DND-41 (cell line): ENCODE measurements at regions not wholly inside any gene's neighbourhood (a gene's known extent, or its start where the extent isn't known, plus 50 kb on each side); places are given as distances from the start of the nearest gene placed in this dataset.

Experiments
- ATAC-seq: fragments of 200-7000 bp; cut with Tn5 transposase; 3 replicates; pipeline ENCODE4 v1.9.1; 2021; ENCODE audit warnings: low read depth; ENCODE audit not compliant: insufficient read depth
- DNase-seq: peaks from one replicate; pipeline ENCODE4 v3.0.0-alpha.2; 2020
- H2AFZ ChIP-seq: 2 replicates; pipeline ENCODE4 v1.6.0; 2012; ENCODE audit warnings: low read depth, low read length
- H3K27ac ChIP-seq: 2 replicates; pipeline ENCODE4 v1.5.1; 2012; ENCODE audit warnings: low read length, inconsistent platforms
- H3K27me3 ChIP-seq: fragments of 200-600 bp; sonication (generic); 2 replicates; pipeline ENCODE4 v1.6.0; 2012; ENCODE audit warnings: low read length, mild to moderate bottlenecking, inconsistent platforms; ENCODE audit not compliant: insufficient read depth, poor library complexity
- H3K36me3 ChIP-seq: 2 replicates; pipeline ENCODE4 v1.5.1; 2012; ENCODE audit warnings: low read length, inconsistent platforms; ENCODE audit not compliant: insufficient read depth
- H3K4me1 ChIP-seq: 2 replicates; pipeline ENCODE4 v1.5.1; 2012; ENCODE audit warnings: mild to moderate bottlenecking, low read length; ENCODE audit not compliant: insufficient read depth
- H3K4me2 ChIP-seq: 2 replicates; pipeline ENCODE4 v1.6.0; 2012; ENCODE audit warnings: mild to moderate bottlenecking, moderate library complexity, low read length, inconsistent platforms; ENCODE audit not compliant: insufficient read depth
- H3K4me3 ChIP-seq, 2 experiments: fragments of 200-600 bp in 1 of 2; shearing (Covaris generic) in 1 of 2; 2 replicates each; pipeline ENCODE4 v1.5.1; 2012 to 2016; ENCODE audit warnings: inconsistent platforms in 2 of 2, low read length in 2 of 2, mild to moderate bottlenecking in 2 of 2, low read depth in 1 of 2, moderate library complexity in 1 of 2
- H3K79me2 ChIP-seq: 2 replicates; pipeline ENCODE4 v1.6.0; 2012; ENCODE audit warnings: low read length, inconsistent platforms; ENCODE audit not compliant: insufficient read depth
- H3K9ac ChIP-seq: 2 replicates; pipeline ENCODE4 v1.6.0; 2012; ENCODE audit warnings: low read depth, mild to moderate bottlenecking, inconsistent platforms, low read length, moderate library complexity
- H3K9me3 ChIP-seq: 2 replicates; pipeline ENCODE4 v1.5.1; 2012; ENCODE audit warnings: low read length, moderate library complexity, mild to moderate bottlenecking, inconsistent platforms; ENCODE audit not compliant: insufficient read depth, severe bottlenecking
- H4K20me1 ChIP-seq: 2 replicates; pipeline ENCODE4 v1.6.0; 2012; ENCODE audit warnings: low read length; ENCODE audit not compliant: insufficient read depth
- CTCF ChIP-seq: IDR thresholded peaks from 2 replicates; pipeline ENCODE4 v1.5.1; 2012; ENCODE audit warnings: borderline replicate concordance, low read length, moderate library complexity, mild to moderate bottlenecking; ENCODE audit not compliant: poor library complexity, severe bottlenecking; ENCODE audit errors: extremely low read depth
- EZH2 ChIP-seq: IDR thresholded peaks from 3 replicates; pipeline ENCODE4 v1.6.1; 2012; ENCODE audit warnings: borderline replicate concordance, low read depth, mild to moderate bottlenecking, moderate library complexity, low read length, inconsistent platforms; ENCODE audit not compliant: severe bottlenecking

- H3K27ac ChIP-seq, result no peak overlapping the region
These were observed 405.4 kb upstream of the PRKX start for GRCh38 chrX:4118666-4119530.

DNA sequence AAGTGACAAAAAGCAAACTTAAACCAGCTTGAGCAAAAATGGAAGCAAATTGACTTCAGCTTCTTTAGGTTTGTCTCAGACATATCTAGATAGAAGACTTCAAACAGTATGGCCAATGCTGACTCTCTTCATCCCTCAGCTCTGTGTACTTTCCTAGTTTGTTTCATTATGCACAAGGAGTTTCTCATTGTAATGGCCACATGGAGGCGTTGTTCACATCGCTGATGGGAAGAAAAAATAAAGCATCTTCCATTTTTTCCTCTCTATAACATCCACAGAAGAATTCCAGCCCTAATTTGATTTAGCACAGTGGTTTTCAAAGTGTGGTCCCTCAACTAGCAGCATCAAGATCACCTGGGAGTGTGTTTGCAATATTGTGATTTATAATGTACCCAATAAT, 397.5 kb upstream of the PRKX start:
- DNase-seq (no peak), ATAC-seq (no peak)
- H2AFZ ChIP-seq, result no peak overlapping the region
- H3K9me3 ChIP-seq, result no peaks in the 10 kb centered on the region
- H3K27ac ChIP-seq, result no peak overlapping the region
- H3K79me2 ChIP-seq, result no peaks in the 10 kb centered on the region
- TF ChIP-seq CTCF (no peak), EZH2 (no peak)
- no peaks in the 10 kb centered on the region for H3K27me3 ChIP-seq
- H3K4me3 ChIP-seq, result no peak overlapping the region
- no peak overlapping the region for H3K9ac ChIP-seq
- no peaks in the 10 kb centered on the region for H3K4me1 ChIP-seq
- no peak overlapping the region for H3K4me2 ChIP-seq
- no peaks in the 10 kb centered on the region for H4K20me1 ChIP-seq
- H3K36me3 ChIP-seq, result no peaks in the 10 kb centered on the region

More at GRCh38 chrX:4118666-4119530, 405.4 kb upstream of the PRKX start:
- no peaks in the 10 kb centered on the region for H3K4me1 ChIP-seq
- H3K4me2 ChIP-seq, result no peak overlapping the region
- H3K9ac ChIP-seq, result no peak overlapping the region
- H2AFZ ChIP-seq, result no peak overlapping the region
- no peaks in the 10 kb centered on the region for H4K20me1 ChIP-seq
- H3K36me3 ChIP-seq, result no peaks in the 10 kb centered on the region
- H3K9me3 ChIP-seq, result no peaks in the 10 kb centered on the region
- no peaks in the 10 kb centered on the region for H3K27me3 ChIP-seq
- no peak overlapping the region for H3K4me3 ChIP-seq
- H3K79me2 ChIP-seq, result no peaks in the 10 kb centered on the region
- no peak for ATAC-seq
- no peak for DNase-seq
- no peak for TF ChIP-seq CTCF

DNA sequence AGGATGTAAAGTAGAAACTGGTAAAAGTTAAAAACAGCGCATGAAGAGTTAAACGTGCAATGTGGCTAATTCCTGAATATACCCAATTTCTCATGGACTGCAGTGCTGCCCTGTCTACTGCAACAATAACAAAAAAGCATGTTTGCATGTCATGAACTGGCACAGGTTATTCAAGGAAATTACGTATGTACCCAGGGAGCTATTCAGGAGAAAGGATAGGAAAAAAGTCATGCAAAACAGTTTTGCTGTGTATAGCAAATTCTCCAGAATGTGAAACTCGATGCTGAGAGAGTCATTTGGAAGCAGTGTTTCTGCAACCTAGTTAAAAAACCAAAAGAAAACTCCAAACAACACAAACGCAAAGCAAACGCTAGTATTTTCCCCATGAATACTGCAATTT, 381.5 kb upstream of the PRKX start:
- Histone ChIP-seq H3K4me3 (no peak overlapping the region), H2AFZ (no peak overlapping the region), H3K4me2 (no peak overlapping the region), H3K9me3 (no peaks in the 10 kb centered on the region), H3K79me2 (no peaks in the 10 kb centered on the region), H3K4me1 (no peaks in the 10 kb centered on the region), H3K27ac (no peak overlapping the region), H3K27me3 (no peaks in the 10 kb centered on the region), H4K20me1 (no peaks in the 10 kb centered on the region), H3K9ac (no peak overlapping the region), H3K36me3 (no peaks in the 10 kb centered on the region)
- DNase-seq (no peak), ATAC-seq (no peak)
- TF ChIP-seq CTCF, result no peak
